ENCODE measurements at regions not wholly inside any gene's neighbourhood (a gene's known extent, or its start where the extent isn't known, plus 50 kb on each side); places are given as distances from the start of the nearest gene placed in this dataset.
"Not testable (repeated sequence)": the region's sequence is repeated elsewhere in the genome, so short reads cannot be mapped to it uniquely, and the experiment has no call there.

DNA sequence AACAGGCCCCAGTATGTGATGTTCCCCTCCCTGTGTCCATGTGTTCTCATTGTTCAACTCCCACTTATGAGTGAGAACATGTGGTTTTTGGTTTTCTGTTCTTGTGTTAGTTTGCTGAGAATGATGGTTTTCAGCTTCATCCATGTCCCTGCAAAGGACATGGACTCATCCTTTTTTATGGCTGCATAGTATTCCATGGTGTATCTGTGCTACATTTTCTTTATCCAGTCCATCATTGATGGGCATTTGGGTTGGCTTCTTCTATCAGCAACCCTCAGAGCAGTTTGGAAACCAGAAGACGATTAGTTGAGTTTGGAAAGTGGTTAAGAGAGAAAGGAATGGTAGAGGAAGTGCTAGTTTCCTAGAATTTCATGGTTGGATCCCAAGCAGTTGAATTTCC lies 319.1 kb upstream of the RNF32 start:
- DNase-seq (ENCODE audit: low read depth), result not testable (repeated sequence)

DNA sequence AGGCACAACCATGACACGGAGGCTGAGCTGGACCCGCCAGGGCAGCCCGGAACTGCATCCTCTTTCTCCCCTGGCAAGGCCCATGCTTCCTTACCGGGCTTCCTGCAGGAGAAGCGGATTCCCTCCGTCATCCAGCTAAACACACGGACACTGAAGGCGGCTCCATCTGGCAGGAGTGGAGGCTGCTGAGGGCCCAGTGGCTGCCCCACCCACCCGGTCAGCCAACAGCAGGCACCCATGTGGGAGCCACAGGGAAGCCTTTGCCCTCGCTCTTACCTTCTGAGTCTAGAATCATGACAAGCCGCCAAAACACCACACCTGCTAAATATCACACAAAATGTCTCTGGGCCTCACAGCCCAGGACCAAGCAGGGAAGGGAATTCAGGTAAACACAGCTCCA lies 321.6 kb upstream of the RNF32 start:
- DNase-seq (ENCODE audit: low read depth), result no peak

DNA sequence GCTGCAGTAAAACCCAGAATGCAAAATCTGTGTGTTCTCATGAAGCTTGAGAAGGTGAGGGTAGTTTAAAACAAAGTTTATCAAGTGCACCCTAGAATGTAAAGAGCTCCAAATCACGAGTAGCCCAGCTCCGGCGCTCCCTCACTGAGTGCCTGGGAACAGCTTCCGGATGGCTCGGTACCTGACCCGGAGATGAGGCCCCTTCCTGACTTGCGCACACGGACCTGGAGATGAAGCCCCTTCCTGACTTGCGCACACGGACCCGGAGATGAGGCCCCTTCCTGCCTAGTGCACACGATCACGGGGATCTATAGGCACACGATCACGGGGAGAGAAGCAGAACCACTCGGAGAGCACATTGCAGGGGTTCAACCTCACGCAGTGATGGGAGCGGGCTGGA lies 322.1 kb upstream of the RNF32 start:
- no peak for DNase-seq (ENCODE audit: low read depth)

DNA sequence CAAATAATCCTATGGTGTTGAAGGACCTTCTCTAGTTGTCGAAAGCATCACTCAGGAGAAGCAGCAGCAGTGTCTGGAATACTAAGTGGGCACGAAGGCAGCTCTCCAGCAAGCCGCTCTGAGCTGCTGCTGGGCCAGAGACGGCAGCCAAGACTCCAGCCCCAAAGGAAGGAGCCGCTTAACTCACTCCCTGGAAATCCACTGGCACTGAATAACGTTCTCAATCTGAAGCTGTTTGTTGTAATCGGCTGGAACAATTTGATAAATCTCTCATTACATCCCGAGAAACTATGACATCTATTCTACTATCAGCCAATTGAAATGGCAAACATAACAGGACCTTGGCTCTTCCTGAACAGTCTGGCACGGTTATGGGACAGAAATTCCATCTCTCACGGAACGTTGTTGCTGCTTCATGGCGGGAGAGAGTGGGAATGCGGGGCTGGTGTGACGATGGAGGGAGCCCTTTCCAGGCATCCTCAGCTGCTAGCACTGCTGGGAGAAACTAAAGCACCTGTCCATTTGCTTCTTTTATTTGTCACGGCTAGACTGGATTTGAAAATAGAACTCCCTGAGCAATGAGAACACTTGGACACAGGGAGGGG lies 331.5 kb upstream of the RNF32 start:
- DNase-seq (ENCODE audit: low read depth), result no peak

DNA sequence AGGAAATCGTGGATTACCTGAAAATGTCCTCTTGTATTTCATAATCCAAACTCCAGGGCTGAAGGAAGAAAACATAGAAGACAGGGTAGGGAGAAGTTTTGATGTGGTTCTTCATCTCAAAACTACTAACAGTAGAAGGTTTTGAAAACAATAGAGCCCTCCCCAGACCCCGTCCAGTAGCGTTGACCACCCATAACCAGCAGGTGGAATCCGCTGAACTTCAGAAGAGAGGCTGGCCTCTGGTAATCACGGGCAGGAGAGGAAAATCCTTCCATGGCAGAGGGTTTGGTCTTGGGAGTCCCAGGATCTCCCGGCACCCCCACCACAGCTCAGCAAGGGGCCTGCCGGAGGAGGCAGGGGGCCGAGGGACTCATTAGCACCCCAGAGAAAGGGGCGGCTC lies 333.4 kb upstream of the RNF32 start:
- no peak for DNase-seq (ENCODE audit: low read depth)

DNA sequence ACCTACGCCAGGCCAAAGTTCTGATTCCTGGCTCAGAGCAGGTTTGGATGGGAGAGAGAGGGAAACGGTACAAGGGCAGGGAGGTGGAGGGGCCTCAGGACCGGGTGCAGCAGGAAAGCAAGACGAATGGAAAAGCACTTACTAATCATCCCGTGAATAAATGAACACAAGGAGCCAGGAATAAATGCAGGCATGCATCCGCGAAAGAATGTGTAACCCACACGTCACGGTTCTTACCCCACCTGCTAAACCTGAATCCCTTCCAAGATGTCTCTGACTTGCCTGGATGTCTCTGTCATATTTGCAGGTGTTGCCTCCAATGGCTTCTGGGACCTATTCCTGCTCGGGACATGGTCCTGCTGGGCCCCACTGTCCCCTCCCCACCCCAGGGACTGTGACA lies 335.2 kb upstream of the RNF32 start:
- no peak for DNase-seq (ENCODE audit: low read depth)

DNA sequence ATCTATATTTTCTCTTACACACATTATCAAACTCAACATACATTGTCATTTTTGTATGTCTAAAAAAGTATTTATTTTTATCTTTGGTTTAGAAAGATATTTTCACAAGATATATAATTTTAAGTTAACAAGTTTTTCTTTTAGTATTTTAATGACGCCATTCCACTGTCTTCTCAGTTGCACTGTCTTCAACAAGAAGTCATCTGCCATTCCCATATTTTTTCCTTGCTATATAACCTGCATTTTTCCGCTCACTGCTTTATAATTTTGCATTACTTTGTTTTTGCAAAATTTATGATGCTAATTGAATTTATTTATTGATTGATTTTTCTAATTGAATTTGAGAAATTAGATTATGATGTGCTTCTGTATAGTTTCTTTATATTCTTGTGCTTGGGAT lies 357.8 kb upstream of the RNF32 start:
- no peak for DNase-seq (ENCODE audit: low read depth)

DNA sequence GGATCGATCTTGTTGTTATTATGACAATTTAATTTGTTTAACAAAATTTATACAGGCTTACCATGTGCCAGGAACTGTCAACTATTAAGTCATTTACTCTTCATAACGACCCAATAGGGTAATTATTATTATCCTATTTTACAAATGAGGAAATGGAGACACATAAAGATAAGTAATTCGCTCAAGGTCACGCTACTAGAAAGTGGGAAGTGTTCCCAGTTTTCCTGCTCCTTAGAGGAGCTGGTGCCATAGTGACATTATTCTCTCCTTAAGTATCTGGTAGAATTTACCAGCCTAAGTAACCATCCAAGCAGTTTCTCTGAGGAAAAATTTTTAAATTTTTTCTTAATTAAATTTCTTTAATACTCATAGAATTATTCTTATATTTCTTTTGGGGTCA lies 360.9 kb upstream of the RNF32 start:
- no peak for DNase-seq (ENCODE audit: low read depth)

DNA sequence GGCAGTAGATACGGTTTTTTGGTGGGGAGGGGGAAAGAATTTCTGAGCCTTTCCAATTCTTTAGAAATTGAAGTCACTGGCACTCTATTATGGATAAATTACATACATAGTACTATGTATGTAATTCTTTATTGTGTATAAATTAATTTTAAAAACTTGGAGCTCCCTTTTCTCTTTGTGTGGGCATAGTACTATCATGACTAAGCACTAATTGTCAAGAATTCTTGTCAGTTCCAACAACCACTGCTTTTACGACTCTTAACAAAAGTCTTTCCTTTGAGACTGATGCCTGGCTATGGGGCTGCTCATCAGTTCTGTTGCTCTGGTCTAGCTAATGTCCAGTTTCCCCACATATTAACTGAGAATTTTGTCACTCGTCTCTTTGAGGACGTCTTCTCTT lies 365.3 kb upstream of the RNF32 start:
- no peak for DNase-seq (ENCODE audit: low read depth)

DNA sequence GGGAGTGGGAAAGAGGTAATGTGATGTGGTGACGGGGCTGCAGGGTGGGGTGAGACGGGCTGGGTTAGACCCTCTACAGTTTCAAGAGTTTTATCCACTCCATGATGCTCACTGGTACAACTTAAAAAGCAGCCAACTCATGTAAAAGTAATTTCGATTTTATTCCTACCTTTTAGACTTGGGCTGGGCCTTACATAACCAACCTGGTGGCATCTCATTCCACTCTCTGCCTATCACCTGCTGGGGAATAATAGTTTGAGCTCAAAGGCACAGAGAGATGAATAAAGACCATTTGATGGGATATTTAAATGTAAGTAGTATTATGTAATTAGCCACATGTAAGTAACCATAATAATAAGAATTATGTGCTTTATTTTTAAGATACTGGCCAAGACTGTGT lies 366.0 kb upstream of the RNF32 start:
- no peak for DNase-seq (ENCODE audit: low read depth)

DNA sequence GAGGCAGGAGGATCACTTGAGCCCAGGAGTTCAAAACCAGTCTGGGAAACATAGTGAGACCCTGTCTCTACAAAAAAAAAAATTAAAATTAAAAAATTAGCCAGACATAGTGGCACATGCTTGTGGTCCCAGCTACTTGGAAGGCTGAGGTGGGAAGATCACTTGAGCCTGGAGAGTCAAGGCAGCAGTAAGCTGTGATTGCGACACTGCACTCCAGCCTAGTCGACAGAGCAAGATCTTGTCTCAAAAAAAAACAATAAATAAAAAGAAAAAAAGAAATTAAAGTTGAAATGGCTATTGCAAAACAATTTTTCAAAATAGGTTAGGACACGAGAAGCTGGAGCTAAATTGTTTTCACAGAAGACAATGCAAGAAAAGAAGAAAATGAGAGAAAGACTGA lies 379.0 kb upstream of the RNF32 start:
- no peak for DNase-seq (ENCODE audit: low read depth)

DNA sequence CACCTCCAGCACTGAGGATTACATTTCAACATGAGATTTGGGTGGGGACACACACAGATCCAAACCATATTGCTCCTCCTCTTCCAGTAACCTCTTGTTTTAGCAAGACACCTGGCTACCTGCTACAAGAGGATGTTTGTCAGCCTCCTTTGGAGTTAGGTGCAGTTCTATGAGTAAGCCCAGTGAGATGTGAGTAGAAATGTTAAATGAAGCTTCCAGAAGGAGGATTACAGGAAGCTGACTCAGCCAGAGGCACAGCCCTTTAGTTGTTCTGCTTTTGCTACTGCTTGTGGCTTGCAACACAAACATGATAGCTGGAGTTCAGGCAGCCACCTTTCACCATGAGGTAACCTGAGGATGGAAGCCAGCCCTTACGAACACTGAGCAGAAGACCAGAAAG lies 382.7 kb upstream of the RNF32 start:
- DNase-seq (ENCODE audit: low read depth), result peak; percentile 7

DNA sequence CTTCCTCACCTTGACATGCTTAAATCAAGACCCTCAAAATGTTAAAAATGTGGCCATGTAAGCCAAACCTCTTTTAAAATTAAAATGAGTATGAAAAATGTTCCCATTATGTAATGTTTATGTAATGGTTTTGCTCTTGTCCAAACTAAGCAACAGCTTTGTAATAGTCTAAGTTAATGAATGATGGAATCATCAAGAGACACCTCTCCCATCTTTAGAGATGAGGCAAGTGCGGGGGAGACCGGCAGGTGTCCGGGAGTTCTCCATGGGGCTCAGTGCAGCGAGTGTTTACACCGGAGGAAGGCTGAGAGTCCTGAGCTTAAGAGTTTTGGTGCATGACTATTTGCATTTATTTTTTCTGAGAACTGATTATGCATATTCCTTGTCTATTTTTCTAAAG lies 384.9 kb upstream of the RNF32 start:
- no peak for DNase-seq (ENCODE audit: low read depth)

DNA sequence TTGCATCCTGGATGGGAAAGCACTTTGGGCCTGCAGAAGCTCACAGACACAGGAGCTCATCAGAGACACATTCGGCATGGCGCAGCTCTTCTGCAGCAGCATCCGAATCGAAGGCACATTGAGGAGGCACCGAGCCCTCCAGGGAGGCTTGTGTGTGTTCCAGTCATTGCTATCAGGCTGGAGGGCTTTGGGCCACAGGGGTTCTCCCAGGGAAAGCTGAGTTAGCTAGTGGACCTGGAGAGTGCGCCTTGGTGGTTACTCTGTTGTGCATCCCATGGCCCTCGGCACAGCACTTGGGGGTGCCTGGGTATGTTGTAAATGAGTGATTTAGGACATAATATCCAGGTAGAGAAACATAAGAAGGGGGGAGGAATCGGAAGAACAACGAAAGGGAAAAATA lies 388.7 kb upstream of the RNF32 start:
- DNase-seq (ENCODE audit: low read depth), result no peak

DNA sequence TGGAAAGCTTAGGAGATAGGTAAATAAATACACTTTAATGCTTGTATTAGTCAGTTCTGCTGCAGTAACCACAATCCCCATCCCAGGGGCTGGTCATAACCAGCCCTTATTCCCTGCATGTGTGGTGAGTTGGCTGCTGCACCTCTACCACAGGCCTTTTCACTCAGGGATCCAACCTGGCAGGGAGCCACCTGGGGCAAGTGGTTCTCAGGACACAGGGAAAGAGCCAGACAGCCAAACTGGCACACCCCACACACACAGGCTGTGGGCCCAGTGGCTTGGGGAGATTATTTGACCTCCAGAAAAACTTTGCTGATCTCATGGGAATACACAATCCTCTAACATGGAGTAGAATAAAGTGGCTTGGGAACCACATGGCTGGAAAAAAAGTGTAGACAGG lies 400.0 kb upstream of the RNF32 start:
- no peak for DNase-seq (ENCODE audit: low read depth)

DNA sequence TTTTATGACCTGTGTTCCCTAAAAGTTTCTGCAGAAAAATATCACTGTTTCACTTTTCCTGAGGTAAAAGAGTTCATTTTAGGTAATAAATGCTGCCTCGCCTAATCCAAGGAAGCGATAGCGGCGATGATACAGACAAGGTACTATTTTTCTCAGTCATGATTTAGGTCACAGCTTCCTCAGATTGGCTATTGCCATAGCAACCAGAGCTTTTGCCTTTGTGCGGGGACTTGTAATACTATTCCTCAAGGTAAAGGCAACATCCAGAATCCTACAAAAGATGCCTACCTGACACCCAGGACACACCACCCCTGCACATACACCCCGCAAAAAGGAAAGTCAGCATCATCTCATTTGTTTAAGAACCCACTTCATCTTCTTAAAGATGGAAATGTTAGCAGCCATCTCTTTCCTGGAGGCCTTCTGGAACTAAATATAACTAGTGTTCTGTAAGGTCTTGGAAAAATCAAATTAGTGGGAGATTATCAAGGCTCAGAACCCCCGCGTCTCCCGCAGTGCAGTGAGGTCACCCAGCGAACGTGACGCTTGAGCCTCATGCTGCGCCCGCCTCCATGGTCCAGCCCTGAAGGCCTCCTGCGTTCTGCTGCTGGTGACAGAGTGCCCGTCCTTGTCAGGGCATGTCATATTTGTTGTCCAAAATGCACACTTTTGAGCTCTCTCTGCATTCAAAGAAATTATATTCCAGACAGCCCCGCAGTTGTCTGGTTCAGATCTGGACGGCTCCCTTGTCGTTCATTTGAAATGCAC lies 402.0 kb upstream of the RNF32 start:
- no peak for DNase-seq (ENCODE audit: low read depth)

DNA sequence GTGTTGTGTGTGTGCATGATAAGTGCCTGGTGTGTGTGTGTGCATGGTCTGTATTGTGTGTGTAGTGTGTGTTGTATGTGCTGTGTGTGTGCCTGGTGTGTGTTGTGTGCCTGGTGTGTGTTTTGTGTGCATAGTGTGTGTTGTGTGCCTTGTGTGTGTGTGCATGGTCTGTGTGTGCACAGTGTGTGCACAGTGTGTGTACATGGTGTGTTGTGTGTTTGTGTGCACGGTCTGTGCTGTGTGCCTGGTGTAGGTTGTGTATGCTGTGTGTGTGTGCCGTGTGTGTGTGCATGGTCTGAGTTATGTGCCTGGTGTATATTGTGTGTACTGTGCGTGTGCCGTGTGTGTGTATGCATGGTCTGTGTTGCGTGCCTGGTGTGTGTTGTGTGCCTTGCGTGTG lies 403.0 kb upstream of the RNF32 start:
- no peak for DNase-seq (ENCODE audit: low read depth)

DNA sequence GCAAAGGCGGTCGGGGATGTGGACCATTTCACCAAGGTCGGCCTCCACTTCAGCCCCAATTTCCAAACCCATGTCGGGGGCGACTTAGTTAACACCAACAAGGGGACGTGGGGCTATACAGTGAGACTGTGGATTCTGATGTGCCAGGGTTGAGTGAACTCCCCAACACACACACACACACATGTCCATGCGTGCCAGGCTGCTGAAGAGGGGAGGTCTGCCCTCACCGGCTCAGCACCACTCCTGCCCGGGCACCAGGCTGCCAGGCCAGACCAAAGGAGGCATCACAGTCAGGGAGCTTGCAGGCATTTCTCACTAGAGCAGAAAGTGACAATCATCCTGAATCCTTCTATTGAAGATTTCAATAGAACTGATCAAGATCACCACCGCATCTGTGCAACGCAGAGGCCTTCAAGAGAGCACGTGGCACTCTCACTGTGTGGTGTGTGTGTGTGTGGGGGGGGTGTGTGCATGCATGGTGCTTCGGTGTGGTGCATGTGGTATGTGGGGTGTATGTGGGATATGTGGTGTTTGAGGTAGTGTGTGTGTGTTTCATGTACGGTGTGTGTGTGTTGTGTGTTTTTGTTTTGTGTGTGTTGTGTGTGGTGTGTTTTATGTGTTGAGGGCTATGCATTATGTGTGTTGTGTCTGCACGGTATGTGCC lies 403.5 kb upstream of the RNF32 start:
- no peak for DNase-seq (ENCODE audit: low read depth)

DNA sequence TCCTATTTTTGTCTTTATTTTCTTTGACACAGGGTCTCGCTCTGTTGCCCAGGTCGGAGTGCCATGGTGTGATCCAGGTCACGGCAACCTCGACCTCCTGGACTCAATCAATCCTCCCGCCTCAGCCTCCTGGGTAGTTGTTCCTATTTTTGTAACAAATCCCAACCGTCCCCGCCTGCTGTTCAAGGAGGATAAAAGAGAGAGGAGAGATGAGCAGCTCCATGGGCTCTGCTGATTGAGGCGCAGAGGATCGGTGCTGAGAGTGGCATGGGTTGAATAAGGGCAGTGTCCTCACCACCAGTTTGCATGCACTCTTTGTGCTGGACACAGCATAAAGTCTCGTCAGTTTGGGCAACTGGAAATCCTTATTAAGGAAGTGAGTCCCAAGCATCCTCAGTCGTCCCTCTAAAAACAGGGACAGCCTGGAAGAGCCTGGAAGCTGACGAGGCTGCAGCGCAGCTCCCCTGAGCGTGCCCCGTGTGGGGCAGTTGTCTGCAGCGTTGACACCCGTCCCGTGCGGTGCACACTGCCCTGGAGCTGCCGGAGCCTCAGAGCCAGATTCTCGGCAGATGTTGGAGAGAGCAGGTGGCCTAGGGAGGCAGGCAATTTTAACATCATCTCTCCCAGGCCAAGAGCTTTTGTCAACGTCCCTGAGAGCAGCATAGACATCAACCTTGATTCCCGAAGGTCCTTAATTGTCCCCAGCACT lies 404.2 kb upstream of the RNF32 start:
- no peak for DNase-seq (ENCODE audit: low read depth)

DNA sequence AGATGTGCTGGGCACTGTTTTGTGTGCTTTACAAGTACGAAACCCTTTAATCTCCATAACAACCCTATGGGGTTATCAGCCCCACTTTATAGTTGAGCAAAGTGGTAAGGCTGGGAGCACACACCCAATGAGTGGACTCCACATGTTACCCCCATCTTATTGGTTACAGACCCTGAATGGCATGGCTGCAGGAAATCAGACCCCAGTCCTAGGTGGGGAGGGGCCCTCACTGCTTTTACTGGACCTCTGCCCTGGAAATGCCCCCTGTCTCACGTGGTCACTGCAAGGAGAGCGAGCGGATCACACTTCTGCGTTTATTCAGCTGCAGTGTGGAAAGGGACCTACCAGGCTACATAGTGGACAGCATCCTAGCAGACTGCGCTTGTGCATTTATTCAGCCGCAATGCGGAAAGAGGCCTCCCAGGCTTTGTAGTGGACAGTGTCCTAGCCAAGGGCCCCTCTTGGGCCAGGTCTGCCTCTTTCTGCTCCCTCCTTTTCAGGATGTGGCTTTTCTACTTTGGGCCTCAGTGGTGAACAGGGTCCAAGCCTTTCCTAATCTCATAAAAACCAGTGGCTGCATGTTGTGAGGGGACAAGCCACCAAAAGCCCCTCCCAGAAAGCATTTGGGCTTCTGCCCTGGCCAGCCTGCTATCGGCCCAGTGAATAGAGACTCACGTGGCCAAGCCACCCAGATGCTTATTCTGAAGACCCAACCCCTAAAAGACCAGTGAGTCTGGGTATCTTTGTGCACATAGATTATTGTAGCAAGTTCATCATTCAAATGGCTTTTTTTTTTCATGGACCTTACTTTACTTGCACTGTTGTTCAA lies 405.7 kb upstream of the RNF32 start:
- no peak for DNase-seq (ENCODE audit: low read depth)

DNA sequence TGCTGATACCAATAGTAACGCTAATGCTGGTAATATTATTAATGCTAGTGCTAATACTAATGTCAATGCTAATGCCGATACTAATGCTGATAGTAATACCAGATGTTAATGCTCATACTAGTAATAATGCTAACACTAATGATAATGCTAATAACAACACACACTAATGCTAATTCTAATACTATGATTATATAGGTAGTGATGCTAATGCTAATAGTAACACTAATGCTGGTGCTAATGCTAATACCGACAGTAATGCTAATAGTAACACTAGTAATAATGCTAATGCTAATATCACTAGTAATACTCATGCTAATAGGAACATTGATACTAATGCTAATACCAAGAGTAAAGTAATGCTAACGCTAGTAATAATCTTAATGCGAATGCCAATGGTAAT lies 406.4 kb upstream of the RNF32 start:
- DNase-seq (ENCODE audit: low read depth), result no peak
